ENCODE measurements at regions not wholly inside any gene's neighbourhood (a gene's known extent, or its start where the extent isn't known, plus 50 kb on each side); places are given as distances from the start of the nearest gene placed in this dataset.

DNA sequence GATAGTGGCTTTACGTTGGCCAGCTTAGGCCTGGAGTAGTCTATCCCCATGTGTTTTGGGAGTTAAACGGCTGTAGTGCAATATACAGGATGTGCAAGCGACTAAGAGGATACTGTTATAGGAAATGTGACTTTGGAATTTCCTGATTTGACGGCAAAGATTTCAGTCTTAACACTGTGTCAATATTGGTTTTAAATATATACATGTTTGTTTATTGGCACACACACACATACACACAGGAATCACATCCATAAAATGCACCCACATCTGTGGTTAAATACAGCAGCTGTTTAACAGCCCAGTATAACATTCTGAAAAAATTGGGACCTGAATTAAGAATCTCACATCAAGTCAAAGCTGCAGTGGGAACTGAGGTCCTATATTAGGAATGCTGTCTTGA lies 347.1 kb downstream of the TXNL1 start:
- no peak overlapping the region; a peak in 1 of 7 replicates for H3K27ac Mint-ChIP-seq
- WGBS (ENCODE audit: extremely low coverage, insufficient read length, low lambda C conversion rate) = no CpG with 5 or more reads among the region's 4 CpGs
- H3K27me3 ChIP-seq (ENCODE audit: insufficient read depth, low read length) = no peaks in the 10 kb centered on the region; the same call in 1 of the 2 replicates

More for the DNA sequence above, 347.1 kb downstream of the TXNL1 start:
- TF ChIP-seq, protein P1, sequence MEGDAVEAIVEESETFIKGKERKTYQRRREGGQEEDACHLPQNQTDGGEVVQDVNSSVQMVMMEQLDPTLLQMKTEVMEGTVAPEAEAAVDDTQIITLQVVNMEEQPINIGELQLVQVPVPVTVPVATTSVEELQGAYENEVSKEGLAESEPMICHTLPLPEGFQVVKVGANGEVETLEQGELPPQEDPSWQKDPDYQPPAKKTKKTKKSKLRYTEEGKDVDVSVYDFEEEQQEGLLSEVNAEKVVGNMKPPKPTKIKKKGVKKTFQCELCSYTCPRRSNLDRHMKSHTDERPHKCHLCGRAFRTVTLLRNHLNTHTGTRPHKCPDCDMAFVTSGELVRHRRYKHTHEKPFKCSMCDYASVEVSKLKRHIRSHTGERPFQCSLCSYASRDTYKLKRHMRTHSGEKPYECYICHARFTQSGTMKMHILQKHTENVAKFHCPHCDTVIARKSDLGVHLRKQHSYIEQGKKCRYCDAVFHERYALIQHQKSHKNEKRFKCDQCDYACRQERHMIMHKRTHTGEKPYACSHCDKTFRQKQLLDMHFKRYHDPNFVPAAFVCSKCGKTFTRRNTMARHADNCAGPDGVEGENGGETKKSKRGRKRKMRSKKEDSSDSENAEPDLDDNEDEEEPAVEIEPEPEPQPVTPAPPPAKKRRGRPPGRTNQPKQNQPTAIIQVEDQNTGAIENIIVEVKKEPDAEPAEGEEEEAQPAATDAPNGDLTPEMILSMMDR (conservative IDR thresholded peaks at IDR 0.05) = no peak
- Histone ChIP-seq H3K4me1 (ENCODE audit: insufficient read depth, low read length) (no peaks in the 10 kb centered on the region), H2BK15ac (ENCODE audit: low read depth, low read length) (no peak overlapping the region), H2AFZ (ENCODE audit: low read length) (no peak overlapping the region), H3K23ac (ENCODE audit: insufficient read length, low read depth, low read length) (no peak overlapping the region), H4K20me1 (ENCODE audit: control insufficient read depth, insufficient read depth, insufficient read length) (no peaks in the 10 kb centered on the region), H2BK20ac (ENCODE audit: low read depth, low read length, poor library complexity, severe bottlenecking) (no peak overlapping the region), H4K8ac (replicated peaks; ENCODE audit: insufficient read length, low read depth, low read length) (no peak overlapping the region), H3K56ac (ENCODE audit: insufficient read length, low read depth, low read length) (no peak overlapping the region), H3K14ac (ENCODE audit: insufficient read depth, low read length) (no peak overlapping the region), H4K5ac (ENCODE audit: insufficient read length, low read depth, low read length) (no peak overlapping the region), H3K23me2 (ENCODE audit: insufficient read length, low read depth, low read length, poor library complexity, severe bottlenecking) (no peaks in the 10 kb centered on the region), H3K18ac (ENCODE audit: insufficient read length, low read depth, low read length) (no peak overlapping the region), H2BK12ac (ENCODE audit: insufficient read length, low read depth, low read length) (no peak overlapping the region), H2AK5ac (ENCODE audit: insufficient read length, low read length) (no peak overlapping the region), H3K79me1 (ENCODE audit: insufficient read depth, low read depth, low read length, poor library complexity, severe bottlenecking) (no peaks in the 10 kb centered on the region), H2BK120ac (ENCODE audit: low read depth, low read length, poor library complexity, severe bottlenecking) (no peak overlapping the region), H2BK5ac (ENCODE audit: insufficient read length, low read length) (no peak overlapping the region), H3K79me2 (ENCODE audit: insufficient read depth, low read length) (no peaks in the 10 kb centered on the region), H3K27ac (ENCODE audit: insufficient read length, low read depth, low read length) (no peak overlapping the region), H4K91ac (ENCODE audit: insufficient read length, low read depth, low read length) (no peak overlapping the region), H3T11ph (ENCODE audit: low read length) (no peak overlapping the region), H3K4me2 (ENCODE audit: insufficient read depth, insufficient read length, low read length) (no peak overlapping the region), H3K9me3 (ENCODE audit: control insufficient read depth, low read depth, low read length) (no peaks in the 10 kb centered on the region), H3K9ac (ENCODE audit: extremely low read depth, insufficient read length, low read length) (no peak overlapping the region), H3K4ac (ENCODE audit: low read depth, low read length) (no peak overlapping the region)
- Mint-ChIP-seq H3K27me3 (ENCODE audit: low read depth) (no peaks in the 10 kb centered on the region), H3K4me3 (no peak overlapping the region), H3K9me3 (no peaks in the 10 kb centered on the region), H3K4me1 (no peaks in the 10 kb centered on the region; a peak in 1 of 4 replicates), H3K36me3 (ENCODE audit: insufficient read depth in 1 of 3, low read depth in 3 of 3) (no peaks in the 10 kb centered on the region)
- no peak for DNase-seq
